ENCODE measurements at regions not wholly inside any gene's neighbourhood (a gene's known extent, or its start where the extent isn't known, plus 50 kb on each side); places are given as distances from the start of the nearest gene placed in this dataset.

DNA sequence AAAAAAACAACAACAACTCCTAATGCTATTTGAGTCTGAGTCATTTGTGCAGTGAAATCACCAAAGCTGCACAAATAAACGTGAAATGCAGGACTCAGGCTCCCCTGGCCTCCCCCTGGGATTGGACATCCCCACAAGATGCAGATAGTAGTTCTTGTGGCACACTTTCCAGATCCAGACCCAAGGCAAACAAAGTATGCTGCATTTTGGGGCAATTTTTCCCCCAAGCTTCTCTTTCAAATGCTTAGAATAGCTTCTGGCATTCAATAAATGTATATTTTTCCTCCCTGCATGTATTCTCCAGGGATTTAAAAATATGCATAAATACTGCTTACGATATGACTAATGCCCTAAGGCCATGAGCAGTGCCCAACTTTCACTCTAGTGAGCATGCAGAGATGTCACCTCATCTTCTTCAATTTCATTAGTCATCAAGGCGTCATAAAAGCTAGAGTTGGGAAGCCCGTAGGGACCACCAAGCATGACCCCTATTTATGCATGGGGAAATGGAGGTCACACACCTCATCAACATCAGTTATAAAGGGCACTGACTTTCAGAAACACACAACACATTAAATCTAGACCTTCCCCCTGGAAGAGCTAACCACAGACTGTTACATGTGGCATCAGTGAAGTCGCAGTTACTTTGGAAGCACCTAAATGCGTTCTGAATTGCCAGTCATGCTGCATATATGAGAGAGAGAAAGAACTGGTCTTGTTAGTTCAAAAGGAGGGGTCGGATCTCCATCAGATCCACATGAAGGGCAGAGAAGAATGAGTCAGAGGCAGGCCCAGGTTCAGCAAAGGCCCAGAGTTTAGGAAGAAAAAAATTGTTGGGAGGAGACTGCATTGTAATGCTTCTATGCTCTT lies 374.1 kb downstream of the LPIN1 start:
- no peak for DNase-seq (ENCODE audit: low spot score in 2 of 2)
- no peak overlapping the region for H3K4me3 ChIP-seq (ENCODE audit: low read depth, poor library complexity, severe bottlenecking)
- WGBS, 2 donors: 63 to 64% methylated on average over 7 of the region's 7 CpGs
- intact Hi-C loops (cut with DNase I; ENCODE audit: low total_unique reads): no loop called here
- no peak for TF ChIP-seq POLR2A (IDR thresholded peaks at IDR 0.05)
- TF ChIP-seq, protein P1, sequence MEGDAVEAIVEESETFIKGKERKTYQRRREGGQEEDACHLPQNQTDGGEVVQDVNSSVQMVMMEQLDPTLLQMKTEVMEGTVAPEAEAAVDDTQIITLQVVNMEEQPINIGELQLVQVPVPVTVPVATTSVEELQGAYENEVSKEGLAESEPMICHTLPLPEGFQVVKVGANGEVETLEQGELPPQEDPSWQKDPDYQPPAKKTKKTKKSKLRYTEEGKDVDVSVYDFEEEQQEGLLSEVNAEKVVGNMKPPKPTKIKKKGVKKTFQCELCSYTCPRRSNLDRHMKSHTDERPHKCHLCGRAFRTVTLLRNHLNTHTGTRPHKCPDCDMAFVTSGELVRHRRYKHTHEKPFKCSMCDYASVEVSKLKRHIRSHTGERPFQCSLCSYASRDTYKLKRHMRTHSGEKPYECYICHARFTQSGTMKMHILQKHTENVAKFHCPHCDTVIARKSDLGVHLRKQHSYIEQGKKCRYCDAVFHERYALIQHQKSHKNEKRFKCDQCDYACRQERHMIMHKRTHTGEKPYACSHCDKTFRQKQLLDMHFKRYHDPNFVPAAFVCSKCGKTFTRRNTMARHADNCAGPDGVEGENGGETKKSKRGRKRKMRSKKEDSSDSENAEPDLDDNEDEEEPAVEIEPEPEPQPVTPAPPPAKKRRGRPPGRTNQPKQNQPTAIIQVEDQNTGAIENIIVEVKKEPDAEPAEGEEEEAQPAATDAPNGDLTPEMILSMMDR (IDR thresholded peaks at IDR 0.05): no peak

DNA sequence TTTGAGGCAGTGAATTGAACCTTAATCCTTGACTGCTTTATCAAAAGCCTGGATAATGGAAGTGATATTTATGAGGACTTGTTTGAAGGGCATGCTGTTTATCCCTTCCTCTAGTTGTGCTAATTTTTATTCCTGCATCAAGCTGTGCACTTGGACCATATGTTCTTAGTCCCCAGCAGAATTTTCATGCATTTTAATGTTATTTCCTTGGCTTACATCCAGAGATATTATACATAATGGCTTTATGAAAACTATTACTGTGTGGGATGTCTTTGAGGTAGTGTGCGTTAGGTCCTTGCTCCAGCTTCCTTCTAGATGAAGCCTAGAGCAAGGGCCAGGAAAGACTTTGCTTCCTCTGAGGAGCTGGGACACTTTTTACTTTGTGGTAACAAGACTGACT lies 378.4 kb downstream of the LPIN1 start:
- intact Hi-C loops (cut with DNase I; ENCODE audit: low total_unique reads): no loop called here
- no peak for TF ChIP-seq POLR2A (IDR thresholded peaks at IDR 0.05)
- TF ChIP-seq, protein P1 (IDR thresholded peaks at IDR 0.05): no peak
- no peak overlapping the region for H3K4me3 ChIP-seq (ENCODE audit: low read depth, poor library complexity, severe bottlenecking)
- no peak for DNase-seq (ENCODE audit: low spot score in 2 of 2)
- 84 to 93% methylated on average over 1 of the region's 1 CpG for WGBS, 2 donors

DNA sequence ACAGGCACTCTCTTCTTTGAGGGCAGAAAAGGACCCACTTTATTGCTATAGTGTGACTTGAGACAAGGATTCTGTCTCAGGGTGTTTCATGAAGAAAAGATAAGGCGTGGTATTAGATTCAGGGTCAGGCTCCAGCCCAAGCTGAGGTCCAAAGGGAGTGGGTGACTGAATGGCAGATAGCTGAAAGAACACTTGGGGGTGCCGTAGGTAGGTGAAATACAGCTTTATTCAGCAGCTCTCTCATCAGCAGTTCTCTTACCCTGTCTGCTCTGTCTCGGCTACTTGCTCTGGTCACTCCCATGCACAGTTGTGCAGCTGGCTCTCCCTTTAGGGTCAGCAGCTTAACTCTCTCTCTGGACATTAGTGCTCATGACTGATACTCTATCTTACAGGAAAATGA lies 379.9 kb downstream of the LPIN1 start:
- intact Hi-C loops (cut with DNase I; ENCODE audit: low total_unique reads): no loop called here
- TF ChIP-seq POLR2A (IDR thresholded peaks at IDR 0.05): no peak
- TF ChIP-seq, protein P1 (IDR thresholded peaks at IDR 0.05): no peak
- WGBS, 2 donors: 91 to 94% methylated on average over 3 of the region's 3 CpGs
- no peak for DNase-seq (ENCODE audit: low spot score in 2 of 2)
- H3K4me3 ChIP-seq (ENCODE audit: low read depth, poor library complexity, severe bottlenecking): no peak overlapping the region

DNA sequence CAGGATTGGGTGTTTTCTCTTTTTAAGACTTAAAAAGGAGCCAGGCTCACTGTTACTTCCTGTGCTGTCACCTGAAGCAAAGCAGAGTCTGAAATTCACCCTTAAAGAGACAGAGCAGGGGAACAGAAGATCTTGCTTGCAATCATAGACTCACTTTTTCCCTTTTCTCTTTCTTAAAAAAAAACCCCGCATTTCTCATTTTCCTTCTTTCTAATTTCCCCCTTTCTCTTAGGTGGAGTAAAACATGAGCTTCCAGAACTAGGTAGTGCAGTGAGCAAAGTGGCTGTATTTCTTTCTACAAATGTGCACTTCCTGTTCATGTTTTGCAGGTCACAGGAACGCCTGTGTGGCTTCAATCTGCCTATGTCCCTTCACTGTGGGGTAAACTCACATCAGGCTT lies 381.2 kb downstream of the LPIN1 start:
- intact Hi-C loops (cut with DNase I; ENCODE audit: low total_unique reads): no loop called here
- WGBS, 2 donors: 68 to 76% methylated on average over 2 of the region's 2 CpGs

DNA sequence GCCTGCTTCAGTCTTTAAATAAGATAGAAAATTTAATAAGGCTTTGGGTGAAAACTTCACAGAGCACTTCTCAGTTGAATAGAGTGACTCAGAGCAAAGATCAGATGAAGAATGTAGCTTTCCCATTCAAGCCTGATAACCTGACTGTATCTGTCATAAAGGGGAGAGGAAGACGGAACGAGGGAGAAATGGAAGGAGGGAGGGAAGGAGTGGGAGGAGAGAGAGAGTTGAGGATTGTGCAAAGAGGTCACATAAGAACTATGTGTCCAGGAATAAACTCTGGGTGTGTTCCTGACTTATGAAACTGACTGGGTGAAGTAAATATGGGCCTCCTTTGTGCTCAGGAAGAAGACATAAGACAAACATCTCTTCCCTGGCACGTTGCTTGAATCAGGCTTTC lies 385.5 kb downstream of the LPIN1 start:
- TF ChIP-seq, protein P1 (IDR thresholded peaks at IDR 0.05): no peak
- no peak for TF ChIP-seq POLR2A (IDR thresholded peaks at IDR 0.05)
- intact Hi-C loops (cut with DNase I; ENCODE audit: low total_unique reads): no loop called here
- peak in 1 of 2 donors; percentile 18 for DNase-seq (ENCODE audit: low spot score in 2 of 2)
- 30 to 42% methylated on average over 3 of the region's 3 CpGs for WGBS, 2 donors
- no peak overlapping the region for H3K4me3 ChIP-seq (ENCODE audit: low read depth, poor library complexity, severe bottlenecking)

More for the DNA sequence above, 381.2 kb downstream of the LPIN1 start:
- TF ChIP-seq POLR2A (IDR thresholded peaks at IDR 0.05): no peak
- TF ChIP-seq, protein P1 (IDR thresholded peaks at IDR 0.05): no peak
- H3K4me3 ChIP-seq (ENCODE audit: low read depth, poor library complexity, severe bottlenecking): no peak overlapping the region
- no peak for DNase-seq (ENCODE audit: low spot score in 2 of 2)
